Left lobe of liver (tissue), 2 donors: ENCODE measurements at regions not wholly inside any gene's neighbourhood (a gene's known extent, or its start where the extent isn't known, plus 50 kb on each side); places are given as distances from the start of the nearest gene placed in this dataset.

Experiments used
- ATAC-seq: fragments of 200-7000 bp; cut with Tn5 transposase; one replicate; pipeline ENCODE4 v1.9.1; 2020; ENCODE audit warnings: mild to moderate bottlenecking, moderate library complexity
- DNase-seq: peaks from one replicate; pipeline ENCODE4 v3.0.0-alpha.2; 2020; ENCODE audit warnings: low spot score
- donor health status: DM: no; HTN: no; CAD: no; lungs with moderate emphysema.
- donor health status: DM: no; HTN: yes; CAD: no.

- ATAC-seq (no peak), DNase-seq (no peak)
These were observed 808.9 kb upstream of the WWC1 start for GRCh38 chr5:167482555-167482954.

- no peak for DNase-seq
- no peak for ATAC-seq
These were observed 806.2 kb upstream of the WWC1 start for GRCh38 chr5:167485061-167485774.

- ATAC-seq = no peak
These were observed 803.1 kb upstream of the WWC1 start for GRCh38 chr5:167488371-167488770.

GRCh38 chr5:167489202-167489601 lies 802.2 kb upstream of the WWC1 start:
- ATAC-seq (no peak), DNase-seq (no peak)

More at GRCh38 chr5:167488371-167488770, 803.1 kb upstream of the WWC1 start:
- DNase-seq = no peak

- ATAC-seq (no peak), DNase-seq (no peak)
These were observed 787.3 kb upstream of the WWC1 start for GRCh38 chr5:167503926-167504720.

- no peak for ATAC-seq
- no peak for DNase-seq
These were observed 783.8 kb upstream of the WWC1 start for GRCh38 chr5:167507463-167508233.

- ATAC-seq (no peak), DNase-seq (no peak)
These were observed 782.4 kb upstream of the WWC1 start for GRCh38 chr5:167509076-167509475.

GRCh38 chr5:167511276-167511675 lies 780.2 kb upstream of the WWC1 start:
- no peak for ATAC-seq
- no peak for DNase-seq

GRCh38 chr5:167512111-167512510 lies 779.3 kb upstream of the WWC1 start:
- DNase-seq = no peak
- ATAC-seq = peak; percentile 87

GRCh38 chr5:167513381-167513780 lies 778.1 kb upstream of the WWC1 start:
- no peak for ATAC-seq
- DNase-seq = no peak

GRCh38 chr5:167514461-167514860 lies 777.0 kb upstream of the WWC1 start:
- DNase-seq (peak; percentile 46), ATAC-seq (peak; percentile 66)

GRCh38 chr5:167525004-167525403 lies 766.4 kb upstream of the WWC1 start:
- no peak for DNase-seq
- ATAC-seq = no peak

GRCh38 chr5:167528651-167529050 lies 762.8 kb upstream of the WWC1 start:
- no peak for ATAC-seq

GRCh38 chr5:167530548-167530947 lies 760.9 kb upstream of the WWC1 start:
- no peak for ATAC-seq
- no peak for DNase-seq

More at GRCh38 chr5:167528651-167529050, 762.8 kb upstream of the WWC1 start:
- no peak for DNase-seq

- DNase-seq (no peak), ATAC-seq (no peak)
These were observed 757.3 kb upstream of the WWC1 start for GRCh38 chr5:167533814-167534795.

GRCh38 chr5:167539747-167540146 lies 751.7 kb upstream of the WWC1 start:
- ATAC-seq (no peak), DNase-seq (no peak)

- ATAC-seq (no peak), DNase-seq (no peak)
These were observed 745.2 kb upstream of the WWC1 start for GRCh38 chr5:167546270-167546669.

- DNase-seq (no peak), ATAC-seq (no peak)
These were observed 739.1 kb upstream of the WWC1 start for GRCh38 chr5:167552356-167552755.

GRCh38 chr5:167553511-167553910 lies 737.9 kb upstream of the WWC1 start:
- DNase-seq (no peak), ATAC-seq (no peak)

GRCh38 chr5:167554564-167555290 lies 736.7 kb upstream of the WWC1 start:
- ATAC-seq = no peak

More at GRCh38 chr5:167554564-167555290, 736.7 kb upstream of the WWC1 start:
- no peak for DNase-seq
